Esophagus squamous epithelium (tissue), 5 donors: ENCODE measurements at regions not wholly inside any gene's neighbourhood (a gene's known extent, or its start where the extent isn't known, plus 50 kb on each side); places are given as distances from the start of the nearest gene placed in this dataset.
"Not testable (repeated sequence)": the region's sequence is repeated elsewhere in the genome, so short reads cannot be mapped to it uniquely, and the experiment has no call there.

ENCODE experiments used
- DNase-seq: peaks from one replicate; lab custom pipeline; 2025; lab: John Stamatoyannopoulos, UW
- H3K27ac ChIP-seq, 4 donors: fragments of 200-600 bp; sonication (generic); one replicate each; pipeline ENCODE4 v1.5.1; 2016 to 2019; ENCODE audit warnings: mild to moderate bottlenecking in 1 of 4
- H3K27me3 ChIP-seq, 4 donors: fragments of 200-600 bp; sonication (generic); 1 replicate in 3 of 4; 2 replicates in 1 of 4; pipeline versions ENCODE4 v1.5.1 to v1.6.0; 2017 to 2021; ENCODE audit warnings: antibody characterized with exemption in 1 of 4
- H3K36me3 ChIP-seq, 3 donors: fragments of 200-600 bp; sonication (generic); one replicate each; pipeline ENCODE4 v1.5.1; 2016 to 2019
- H3K4me1 ChIP-seq, 3 donors: fragments of 200-600 bp; sonication (generic); one replicate each; pipeline ENCODE4 v1.5.1; 2017 to 2019
- H3K4me3 ChIP-seq, 4 donors: fragments of 200-600 bp; sonication (generic); 1 replicate in 3 of 4; 2 replicates in 1 of 4; pipeline ENCODE4 v1.5.1; 2016 to 2019; ENCODE audit warnings: mild to moderate bottlenecking in 2 of 4, moderate library complexity in 1 of 4
- H3K9me3 ChIP-seq, 3 donors: fragments of 200-600 bp; sonication (generic); one replicate each; pipeline ENCODE4 v1.5.1; 2016 to 2019
- POLR2A ChIP-seq, 4 donors: fragments of 450-650 bp; IDR thresholded peaks; one replicate each; pipeline ENCODE4 v1.6.1; 2017; ENCODE audit warnings: antibody characterized with exemption in 4 of 4, mild to moderate bottlenecking in 4 of 4, moderate library complexity in 3 of 4
- WGBS, 2 donors: methylation state at CpG; one replicate each; pipeline ENCODE4 v1.1.5; 2018; 5-methylcytosine and 5-hydroxymethylcytosine counted together
- intact Hi-C: fragments of 100-400 bp; cut with DNase I; formaldehyde crosslinking; loops from one replicate; pipeline ENCODE4 v1.15.0; 2022
- TF ChIP-seq, protein P1 (sequence below), 6 experiments: fragments of 450-650 bp in 4 of 6; fragments of 200-600 bp in 2 of 6; sonication (generic) in 2 of 6; IDR thresholded peaks; one replicate each; pipeline ENCODE4 v1.5.1; 2016 to 2019; ENCODE audit warnings: antibody characterized with exemption in 6 of 6, mild to moderate bottlenecking in 4 of 6, moderate library complexity in 4 of 6
- donor health status: DM: yes; HTN: yes; CAD: no.

DNA sequence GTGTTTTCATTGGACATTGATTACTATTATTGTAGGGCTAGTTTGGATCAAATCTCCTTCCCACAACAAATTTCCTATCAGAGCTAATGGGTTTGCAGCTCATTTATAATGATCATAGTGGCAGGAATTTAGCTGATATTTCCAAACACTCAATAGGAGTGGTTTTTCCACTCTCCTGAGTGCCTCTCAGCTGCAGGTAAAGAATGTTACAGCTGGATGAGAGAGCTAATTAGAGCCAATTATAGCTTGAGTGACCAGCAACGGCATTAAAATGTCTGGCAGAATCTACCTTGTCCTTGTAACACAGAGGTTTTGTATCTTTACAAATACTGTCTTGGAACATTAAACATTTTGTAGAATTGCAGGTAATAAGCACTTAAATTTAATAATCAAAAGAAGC lies 602.8 kb upstream of the EPHA5 start:
- intact Hi-C loops: no loop called here
- WGBS, 2 donors: 8 to 35% methylated on average over 1 of the region's 1 CpG
- no peaks in the 10 kb centered on the region for H3K4me1 ChIP-seq
- no peaks in the 10 kb centered on the region for H3K9me3 ChIP-seq
- no peak overlapping the region for H3K4me3 ChIP-seq
- TF ChIP-seq POLR2A (IDR thresholded peaks at IDR 0.05): no peak
- TF ChIP-seq, protein P1, sequence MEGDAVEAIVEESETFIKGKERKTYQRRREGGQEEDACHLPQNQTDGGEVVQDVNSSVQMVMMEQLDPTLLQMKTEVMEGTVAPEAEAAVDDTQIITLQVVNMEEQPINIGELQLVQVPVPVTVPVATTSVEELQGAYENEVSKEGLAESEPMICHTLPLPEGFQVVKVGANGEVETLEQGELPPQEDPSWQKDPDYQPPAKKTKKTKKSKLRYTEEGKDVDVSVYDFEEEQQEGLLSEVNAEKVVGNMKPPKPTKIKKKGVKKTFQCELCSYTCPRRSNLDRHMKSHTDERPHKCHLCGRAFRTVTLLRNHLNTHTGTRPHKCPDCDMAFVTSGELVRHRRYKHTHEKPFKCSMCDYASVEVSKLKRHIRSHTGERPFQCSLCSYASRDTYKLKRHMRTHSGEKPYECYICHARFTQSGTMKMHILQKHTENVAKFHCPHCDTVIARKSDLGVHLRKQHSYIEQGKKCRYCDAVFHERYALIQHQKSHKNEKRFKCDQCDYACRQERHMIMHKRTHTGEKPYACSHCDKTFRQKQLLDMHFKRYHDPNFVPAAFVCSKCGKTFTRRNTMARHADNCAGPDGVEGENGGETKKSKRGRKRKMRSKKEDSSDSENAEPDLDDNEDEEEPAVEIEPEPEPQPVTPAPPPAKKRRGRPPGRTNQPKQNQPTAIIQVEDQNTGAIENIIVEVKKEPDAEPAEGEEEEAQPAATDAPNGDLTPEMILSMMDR (IDR thresholded peaks at IDR 0.05): no peak
- H3K27ac ChIP-seq: no peak overlapping the region
- H3K36me3 ChIP-seq: no peaks in the 10 kb centered on the region
- no peaks in the 10 kb centered on the region for H3K27me3 ChIP-seq
- no peak for DNase-seq

DNA sequence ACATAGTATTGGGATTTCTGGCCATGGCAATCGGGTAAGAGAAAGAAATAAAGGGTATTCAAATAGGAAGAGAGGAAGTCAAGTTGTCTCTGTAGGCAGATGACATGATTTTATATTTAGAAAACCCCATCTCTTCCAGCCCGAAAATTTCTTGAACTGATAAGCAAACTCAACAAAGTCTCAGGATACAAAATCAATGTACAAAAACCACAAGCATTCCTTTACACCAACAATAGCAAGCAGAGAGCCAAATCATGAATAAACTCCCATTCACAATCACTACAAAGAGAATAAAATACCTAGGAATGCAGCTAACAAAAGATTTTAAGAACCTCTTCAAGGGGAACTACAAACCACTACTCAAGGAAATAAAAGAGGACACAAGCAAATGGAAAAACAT lies 600.1 kb upstream of the EPHA5 start:
- H3K36me3 ChIP-seq, intact Hi-C loops, H3K27ac ChIP-seq, H3K27me3 ChIP-seq, H3K4me1 ChIP-seq, H3K9me3 ChIP-seq, DNase-seq, H3K4me3 ChIP-seq: not testable (repeated sequence)
- WGBS, 2 donors: 56% methylated on average over 2 of the region's 2 CpGs

DNA sequence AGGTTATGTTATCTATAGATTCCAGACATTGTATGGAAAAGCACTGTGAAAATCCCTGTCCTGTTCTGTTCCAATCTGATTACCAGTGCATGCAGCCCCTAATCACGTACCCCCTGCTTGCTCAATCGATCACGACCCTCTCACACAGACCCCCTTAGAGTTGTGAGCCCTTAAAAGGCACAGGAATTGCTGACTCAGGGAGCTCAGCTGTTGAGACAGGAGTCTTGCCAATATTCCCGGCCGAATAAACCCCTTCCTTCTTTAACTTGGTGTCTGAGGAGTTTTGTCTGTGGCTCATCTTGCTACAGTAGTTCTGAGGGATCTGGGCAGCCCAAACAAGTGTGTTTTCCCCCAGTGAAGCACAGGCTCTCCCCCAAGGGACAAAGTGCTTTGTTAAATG lies 596.3 kb upstream of the EPHA5 start:
- H3K9me3 ChIP-seq, H3K27me3 ChIP-seq, DNase-seq, H3K27ac ChIP-seq, intact Hi-C loops, H3K4me1 ChIP-seq, H3K36me3 ChIP-seq, H3K4me3 ChIP-seq: not testable (repeated sequence)
- WGBS, 2 donors: 62 to 74% methylated on average over 5 of the region's 5 CpGs

DNA sequence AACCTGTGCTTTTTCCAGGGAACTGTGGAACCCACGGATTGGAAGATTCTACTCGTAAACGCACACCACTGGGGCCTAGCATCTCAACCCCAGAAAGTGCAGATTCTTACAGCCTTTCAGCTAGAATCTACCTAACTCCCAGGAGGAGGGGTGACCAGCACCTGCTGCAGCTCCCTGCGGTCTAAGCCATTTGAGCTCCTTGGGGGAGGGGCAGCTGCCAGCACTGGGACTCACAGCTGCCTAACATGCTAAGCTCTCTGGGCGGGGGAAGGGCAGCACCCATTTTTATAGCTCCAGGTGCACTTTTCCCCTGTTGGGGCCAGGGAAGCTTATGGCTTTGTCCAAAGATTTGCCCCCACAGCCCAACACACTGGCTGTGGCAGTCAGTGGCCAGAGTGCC lies 595.7 kb upstream of the EPHA5 start:
- 96% methylated on average over 4 to 5 of the region's 5 CpGs for WGBS, 2 donors

DNA sequence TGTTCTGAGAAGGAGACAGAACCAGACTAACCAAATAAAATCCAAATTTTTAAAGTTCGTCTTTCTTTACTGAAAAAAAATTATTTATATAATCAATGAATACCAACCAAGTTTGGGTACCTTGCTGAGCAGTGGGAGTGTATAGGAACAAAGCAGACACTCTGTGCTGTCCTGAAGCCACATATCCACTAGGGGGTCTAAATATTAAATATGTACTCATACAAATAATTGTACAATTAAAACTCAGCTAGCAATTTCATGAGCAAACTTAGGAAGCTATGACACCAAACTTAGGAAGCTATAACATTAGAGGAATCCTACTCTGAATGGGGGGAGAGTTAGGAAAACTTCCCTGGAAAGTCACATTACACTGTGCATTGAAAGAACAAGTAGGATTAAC lies 582.0 kb upstream of the EPHA5 start:
- H3K4me3 ChIP-seq: no peak overlapping the region
- H3K36me3 ChIP-seq: no peaks in the 10 kb centered on the region
- 80 to 86% methylated on average over 1 of the region's 1 CpG for WGBS, 2 donors
- TF ChIP-seq, protein P1 (IDR thresholded peaks at IDR 0.05): no peak
- TF ChIP-seq POLR2A (IDR thresholded peaks at IDR 0.05): no peak
- H3K9me3 ChIP-seq: no peaks in the 10 kb centered on the region
- no peak for DNase-seq
- H3K4me1 ChIP-seq: no peaks in the 10 kb centered on the region
- H3K27me3 ChIP-seq: no peaks in the 10 kb centered on the region
- intact Hi-C loops: no loop called here
- no peak overlapping the region for H3K27ac ChIP-seq

More for the DNA sequence above, 595.7 kb upstream of the EPHA5 start:
- no peak overlapping the region for H3K4me3 ChIP-seq
- no peak overlapping the region for H3K27ac ChIP-seq
- H3K36me3 ChIP-seq: no peaks in the 10 kb centered on the region
- H3K9me3 ChIP-seq: no peaks in the 10 kb centered on the region
- no peaks in the 10 kb centered on the region for H3K4me1 ChIP-seq
- no peak for TF ChIP-seq POLR2A (IDR thresholded peaks at IDR 0.05)
- TF ChIP-seq, protein P1 (IDR thresholded peaks at IDR 0.05): no peak
- intact Hi-C loops: no loop called here
- no peak for DNase-seq
- peaks cover 0 to 3% (median 0%) of the 10 kb centered on the region in 4 donors for H3K27me3 ChIP-seq

DNA sequence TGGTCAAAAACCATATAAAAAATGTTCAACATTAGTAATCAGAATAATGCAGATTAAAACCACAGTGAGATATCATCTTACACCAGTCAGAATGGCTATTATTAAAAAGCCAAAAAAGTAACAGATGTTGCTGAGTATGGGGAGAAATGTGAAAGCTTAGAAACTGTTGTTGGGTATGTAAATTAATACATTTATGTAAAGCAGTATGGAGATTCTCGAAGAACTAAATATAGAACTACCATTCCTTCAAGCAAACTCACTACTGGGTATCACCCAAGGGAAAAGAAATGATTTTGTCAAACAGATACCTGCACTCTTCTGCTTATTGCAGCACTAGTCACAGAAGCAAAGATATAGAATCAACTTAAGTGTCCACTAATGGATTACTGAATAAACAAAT lies 576.4 kb upstream of the EPHA5 start:
- TF ChIP-seq, protein P1 (IDR thresholded peaks at IDR 0.05): no peak
- TF ChIP-seq POLR2A (IDR thresholded peaks at IDR 0.05): no peak
- Histone ChIP-seq H3K27ac (no peak overlapping the region), H3K9me3 (no peaks in the 10 kb centered on the region), H3K36me3 (no peaks in the 10 kb centered on the region), H3K4me1 (no peaks in the 10 kb centered on the region), H3K27me3 (no peaks in the 10 kb centered on the region), H3K4me3 (no peak overlapping the region)
- 0% methylated on average over 1 of the region's 1 CpG for WGBS, 2 donors
- intact Hi-C loops: no loop called here
- no peak for DNase-seq
